Stimulated activated naive CD8-positive, alpha-beta T cell treated with anti-CD3 and anti-CD28 coated beads, Interleukin-15, Interleukin-2, amounts not matched to agents 100 U/mL and 50 U/mL, for 24 hours (primary cell): ENCODE measurements at regions not wholly inside any gene's neighbourhood (a gene's known extent, or its start where the extent isn't known, plus 50 kb on each side); places are given as distances from the start of the nearest gene placed in this dataset.
"Not testable (repeated sequence)": the region's sequence is repeated elsewhere in the genome, so short reads cannot be mapped to it uniquely, and the experiment has no call there.

Source experiments
- ATAC-seq: fragments of 150-1000 bp; cut with Tn5 transposase; one replicate; pipeline ENCODE4 v1.10.0; 2021
- DNase-seq: peaks from one replicate; pipeline ENCODE4 v3.0.0; 2021

DNA sequence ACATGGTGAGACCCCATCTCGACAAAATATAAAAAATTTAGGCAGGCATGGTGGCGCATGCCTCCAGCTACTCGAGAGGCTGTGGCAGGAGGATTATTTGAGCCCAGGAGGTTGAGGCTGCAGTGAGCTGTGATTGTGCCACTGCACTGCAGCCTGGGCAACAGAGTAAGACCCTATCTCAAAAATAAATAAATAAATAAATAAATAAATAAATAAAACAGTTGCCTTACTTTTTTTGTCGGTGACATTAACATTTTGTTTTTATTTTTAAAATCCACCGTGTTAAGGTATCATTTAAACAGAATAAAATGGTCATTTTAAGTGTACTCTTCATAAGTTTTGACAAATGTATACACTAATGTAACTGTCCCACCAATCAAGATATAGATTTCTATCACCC, 57.0 kb downstream of the RASL11A start:
- DNase-seq (no peak), ATAC-seq (no peak)

DNA sequence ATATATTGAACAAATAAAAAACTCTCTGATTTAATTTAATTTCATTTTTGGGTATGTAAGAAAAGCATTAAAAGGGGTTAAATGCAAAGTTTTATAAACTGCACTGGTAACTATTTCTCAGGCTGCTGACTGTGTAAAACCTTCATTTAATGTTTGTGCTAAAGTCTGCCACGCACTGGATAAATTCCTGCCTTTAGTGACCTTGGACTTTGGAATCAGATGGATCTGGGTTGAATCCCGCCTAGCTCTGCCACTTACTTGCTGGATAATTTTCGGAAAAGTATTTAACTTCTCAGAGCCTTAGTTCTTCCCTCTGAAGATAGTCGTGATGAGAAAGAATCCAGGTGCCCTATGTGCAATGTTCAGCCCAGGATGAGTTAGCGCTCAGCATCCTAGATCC, 58.6 kb downstream of the RASL11A start:
- ATAC-seq (no peak), DNase-seq (no peak)

DNA sequence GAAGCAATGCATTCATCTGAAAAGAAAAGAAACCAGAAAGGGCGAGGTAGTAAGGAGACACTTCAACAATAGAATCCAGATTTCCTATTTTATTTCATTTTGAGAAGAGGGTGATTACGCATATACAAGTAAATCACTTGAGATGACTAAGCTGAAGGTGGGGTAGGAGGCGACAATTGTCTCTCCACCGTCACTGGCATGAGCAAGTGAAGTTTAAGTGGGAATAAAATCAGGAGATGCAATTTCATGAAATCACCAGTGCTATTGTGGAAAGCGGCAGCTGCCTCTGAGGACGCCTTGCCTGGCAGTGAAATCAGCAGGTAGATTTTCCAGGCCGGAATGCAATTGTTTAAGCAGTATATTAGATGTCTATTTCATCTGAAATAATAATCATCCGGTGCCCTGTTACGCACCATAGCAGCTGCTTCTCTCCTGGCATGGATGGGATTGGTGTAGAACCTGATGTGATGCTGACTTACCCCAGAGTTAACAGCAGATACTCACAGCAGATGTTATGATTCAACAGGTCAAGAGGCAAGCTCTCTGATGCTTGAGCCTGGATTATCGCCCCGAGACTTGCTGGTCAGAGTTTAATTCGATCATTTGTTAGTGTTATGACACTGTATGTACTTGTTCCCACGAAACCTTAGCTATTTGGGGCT, 64.3 kb downstream of the RASL11A start:
- DNase-seq (no peak), ATAC-seq (no peak)

DNA sequence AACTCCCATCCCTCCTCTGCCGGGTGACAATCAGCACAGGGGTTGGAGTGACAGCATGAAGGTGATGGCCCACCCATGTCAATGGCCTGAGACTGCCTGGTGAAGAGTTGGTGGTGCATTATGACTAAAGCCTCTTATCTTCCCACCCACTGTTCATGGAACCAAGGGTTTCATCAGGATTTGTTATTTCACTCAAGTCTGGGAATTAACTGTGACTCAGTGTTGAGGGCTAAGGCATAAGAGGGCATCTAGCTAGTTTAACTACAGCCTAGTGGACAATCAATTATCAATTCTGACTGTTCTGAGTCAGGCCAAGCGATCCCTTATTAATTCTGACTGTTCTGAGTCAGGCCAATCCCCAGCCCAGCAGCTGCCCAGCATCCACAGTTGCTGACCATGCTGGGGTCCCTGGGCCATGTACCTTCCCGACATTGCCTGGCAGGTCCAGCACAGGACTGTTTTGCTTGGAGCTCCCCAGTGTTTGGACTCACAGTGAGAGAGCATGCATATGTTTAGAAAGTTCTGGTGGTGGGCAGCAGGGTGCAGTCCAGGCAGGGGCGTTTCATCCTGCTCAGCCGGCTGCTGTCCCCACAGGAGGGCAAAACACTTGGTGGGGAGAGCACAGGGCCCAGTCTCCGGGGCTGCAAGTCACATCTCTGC, 65.5 kb downstream of the RASL11A start:
- ATAC-seq = no peak
- DNase-seq = no peak

DNA sequence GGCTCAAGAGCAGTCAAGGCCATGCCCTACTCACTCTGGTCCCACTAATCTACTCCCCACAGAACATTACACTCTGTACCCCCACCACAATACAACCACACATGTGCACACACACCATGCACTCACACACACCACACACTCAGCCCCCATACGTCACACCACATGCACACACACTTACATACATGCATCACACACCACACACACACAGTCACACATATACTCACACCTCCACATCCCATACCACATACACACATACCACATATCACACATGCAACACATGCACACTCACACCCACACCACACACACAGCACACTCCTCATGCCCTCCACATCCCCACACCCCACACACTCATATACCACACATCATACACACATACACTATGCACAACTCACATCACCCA, 67.6 kb downstream of the RASL11A start:
- DNase-seq (no peak), ATAC-seq (no peak)

DNA sequence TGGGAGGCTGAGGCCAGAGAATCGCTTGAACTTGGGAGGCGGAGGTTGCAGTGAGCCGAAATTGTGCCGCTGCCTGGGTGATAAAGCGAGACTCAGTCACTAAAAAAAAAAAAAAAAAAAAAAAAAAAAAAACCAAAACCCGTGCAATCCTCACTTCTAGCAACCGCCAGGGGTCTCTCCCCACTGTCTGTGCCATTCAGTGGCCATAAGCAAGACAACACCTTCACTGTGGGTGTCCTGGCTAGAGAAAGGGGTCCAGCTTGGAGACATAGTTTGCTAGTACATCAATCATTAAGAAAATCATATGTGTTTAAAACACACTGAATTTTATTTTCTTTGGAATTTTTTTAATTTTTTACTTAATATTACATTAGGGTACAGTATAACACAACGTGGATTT, 68.2 kb downstream of the RASL11A start:
- no peak for DNase-seq
- ATAC-seq = no peak

DNA sequence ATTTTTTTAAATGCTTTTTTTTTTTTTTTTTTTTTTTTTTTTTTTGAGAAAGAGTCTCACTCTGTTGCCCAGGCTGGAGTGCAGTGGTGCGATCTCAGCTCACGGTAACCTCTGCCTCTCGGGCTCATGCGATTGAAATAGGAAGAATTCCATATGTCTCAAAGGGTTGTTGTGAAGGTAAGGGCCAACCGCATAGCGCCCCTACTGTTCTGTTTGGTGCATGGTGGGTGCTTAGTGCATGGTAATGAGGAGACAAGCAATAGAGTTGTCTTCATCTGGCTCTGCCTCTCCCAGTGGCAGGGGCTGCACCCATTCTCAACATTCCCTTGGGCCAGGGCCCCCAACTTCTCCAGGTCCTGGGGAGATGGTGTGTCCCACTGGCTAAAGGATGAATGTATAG, 68.7 kb downstream of the RASL11A start:
- DNase-seq (peak; percentile 44), ATAC-seq (peak; percentile 82)

DNA sequence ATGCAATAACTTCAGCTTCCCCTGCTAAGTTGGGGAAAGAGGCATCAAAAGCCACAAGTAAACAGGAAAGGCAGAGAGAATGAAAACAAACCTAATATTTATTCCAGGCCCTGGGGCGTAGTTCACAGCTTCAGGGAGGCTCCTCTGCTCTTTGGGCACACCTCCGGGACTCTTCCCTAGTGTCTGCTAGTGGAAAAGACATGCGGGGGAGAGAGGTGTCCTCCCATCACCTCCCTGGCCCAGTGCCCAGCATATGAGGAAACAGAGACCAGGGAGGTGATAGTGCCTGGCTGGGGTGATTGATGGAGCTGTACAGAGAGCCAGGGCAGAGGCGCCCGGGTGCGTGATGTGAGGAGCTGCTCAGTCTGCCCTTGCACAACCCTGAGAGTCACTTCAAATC, 71.0 kb downstream of the RASL11A start:
- ATAC-seq (no peak), DNase-seq (no peak)

DNA sequence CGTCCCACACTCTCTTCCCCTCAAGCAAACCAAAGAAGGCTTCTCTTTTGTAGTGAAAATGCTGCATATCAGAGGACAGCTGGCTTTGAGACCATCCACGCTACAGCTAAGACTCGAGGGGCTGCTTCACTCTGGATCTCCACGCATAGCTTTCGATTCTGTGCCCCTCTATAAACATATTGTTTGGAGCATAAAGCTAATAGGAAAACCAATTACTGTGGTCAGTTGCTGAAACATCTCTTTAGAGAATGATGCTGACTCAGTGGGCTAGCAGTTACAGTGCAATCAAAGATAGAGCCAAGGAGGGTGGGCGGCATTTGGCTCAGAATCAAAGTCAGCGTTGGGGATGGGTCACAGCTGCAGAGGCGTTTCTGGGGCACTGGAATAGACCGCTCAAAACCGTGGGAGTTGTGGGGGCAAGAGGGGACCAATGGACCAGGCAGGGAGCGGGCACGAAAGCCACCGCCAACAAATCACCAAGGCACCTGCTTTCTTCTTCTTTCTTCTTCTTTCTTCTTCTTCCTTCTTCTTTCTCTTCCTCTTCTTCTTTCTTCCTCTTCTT, 76.7 kb downstream of the RASL11A start:
- ATAC-seq (no peak), DNase-seq (no peak)

DNA sequence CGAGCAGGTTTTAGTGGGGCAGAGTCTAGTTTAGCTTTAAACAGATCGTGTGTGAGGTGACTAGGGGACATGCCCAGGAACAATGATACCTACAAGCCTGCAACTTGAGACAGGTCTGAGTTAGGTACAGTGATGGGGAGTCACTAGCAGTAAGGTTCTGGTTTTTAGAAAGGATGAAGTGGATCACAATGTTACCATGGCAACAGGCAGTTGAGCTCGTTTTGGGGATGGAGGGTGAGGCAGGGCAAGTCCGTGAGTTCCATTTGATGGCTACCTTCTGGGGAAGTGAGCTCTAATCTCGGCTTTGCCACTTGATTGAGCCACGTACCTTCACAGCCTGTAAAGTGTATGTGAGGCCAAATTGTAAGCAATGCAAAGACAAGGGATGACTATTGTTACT, 76.0 kb upstream of the GTF3A start:
- no peak for ATAC-seq
- DNase-seq = no peak

DNA sequence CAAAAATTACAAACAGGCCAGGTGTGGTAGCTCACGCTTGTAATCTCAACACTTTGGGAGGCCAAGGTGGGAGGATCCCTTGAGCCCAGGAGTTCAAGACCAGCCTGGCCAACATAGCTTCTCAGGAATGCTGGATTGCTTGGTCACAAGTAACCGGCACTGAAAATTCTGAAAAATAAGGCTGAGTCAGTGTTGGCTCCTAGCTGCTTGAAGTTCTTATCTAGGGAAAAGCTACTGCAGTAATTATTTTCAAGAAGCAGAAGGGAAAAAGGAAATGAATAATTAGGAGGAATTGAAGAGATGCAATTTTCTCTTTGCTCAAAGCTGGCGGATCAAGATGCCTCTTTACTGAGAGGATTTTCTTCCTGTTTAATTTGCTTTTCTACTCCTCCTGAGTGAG, 75.0 kb upstream of the GTF3A start:
- no peak for ATAC-seq
- DNase-seq = no peak

DNA sequence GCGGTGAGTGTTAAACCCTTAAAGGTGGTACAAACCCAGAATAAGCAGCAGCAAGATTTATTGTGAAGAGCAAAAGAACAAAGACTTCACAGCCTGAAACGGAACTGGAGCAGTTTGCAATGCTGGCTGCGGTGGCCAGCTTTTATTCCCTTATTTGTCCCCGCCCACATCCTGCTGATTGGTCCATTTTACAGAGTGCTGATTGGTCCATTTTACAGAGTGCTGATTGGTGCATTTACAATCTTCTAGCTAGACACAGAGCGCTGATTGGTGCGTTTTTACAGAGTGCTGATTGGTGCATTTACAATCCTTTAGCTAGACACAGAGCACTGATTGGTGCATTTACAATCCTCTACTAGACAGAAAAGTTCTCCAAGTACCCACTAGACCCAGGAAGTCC, 73.6 kb upstream of the GTF3A start:
- DNase-seq = not testable (repeated sequence)

DNA sequence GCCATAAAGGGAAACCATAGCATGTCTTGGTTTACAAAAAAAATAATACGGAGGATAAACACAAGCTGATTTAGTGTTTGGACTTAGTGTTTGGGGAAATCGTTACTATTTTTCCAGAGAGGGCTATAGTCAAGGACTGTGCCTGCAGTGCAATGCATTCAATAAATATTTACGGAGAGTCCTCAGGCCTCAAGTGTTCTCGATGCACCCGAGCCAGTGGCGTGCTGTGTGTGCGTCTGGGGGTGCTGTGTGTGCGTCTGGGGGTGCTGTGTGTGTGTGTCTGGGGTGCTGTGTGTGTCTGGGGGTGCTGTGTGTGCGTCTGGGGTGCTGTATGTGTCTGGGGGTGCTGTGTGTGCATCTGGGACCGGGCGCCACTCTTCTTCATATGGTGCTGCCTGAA, 71.7 kb upstream of the GTF3A start:
- ATAC-seq (no peak), DNase-seq (no peak)

More for the DNA sequence above, 73.6 kb upstream of the GTF3A start:
- not testable (repeated sequence) for ATAC-seq

DNA sequence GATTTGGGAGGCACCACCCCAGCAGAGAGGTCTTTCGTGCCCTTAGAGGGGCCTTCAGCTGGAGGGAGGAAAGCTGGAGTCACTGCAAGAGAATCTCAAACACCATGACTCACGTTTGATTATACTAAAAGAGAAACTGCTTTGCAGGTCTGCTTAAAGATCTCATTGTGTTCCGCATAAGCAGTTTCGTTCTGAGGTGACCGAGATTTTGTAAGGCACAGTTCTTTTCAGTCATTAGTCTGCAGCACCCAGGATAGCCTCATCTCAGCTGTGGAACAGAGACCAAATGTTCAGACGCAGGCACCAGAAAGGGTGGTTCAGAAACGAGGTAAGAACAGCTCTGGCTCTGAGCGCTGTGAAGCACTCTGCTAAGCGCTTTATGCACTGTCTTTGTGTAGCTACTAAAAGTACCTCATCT, 71.2 kb upstream of the GTF3A start:
- DNase-seq (peak; percentile 12), ATAC-seq (peak; percentile 88)

DNA sequence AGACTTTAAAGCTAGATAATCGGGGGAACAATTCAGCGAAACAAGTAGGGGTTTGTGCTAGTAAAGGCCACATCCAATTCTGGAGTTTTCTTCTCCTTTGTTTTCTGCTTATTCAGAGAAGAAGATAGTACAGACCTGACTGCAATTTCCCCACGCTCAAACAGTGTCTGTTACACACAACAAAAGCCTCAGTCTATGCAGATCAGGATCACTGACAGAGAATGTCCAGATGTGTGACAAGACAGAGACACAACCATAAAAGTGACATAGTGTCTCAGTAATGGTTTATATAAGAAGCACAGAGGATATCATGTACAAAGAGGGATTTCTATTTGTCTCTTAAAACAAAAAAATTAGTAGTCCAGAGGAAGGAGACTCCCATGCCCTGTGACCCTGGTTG, 70.7 kb upstream of the GTF3A start:
- no peak for ATAC-seq
- no peak for DNase-seq

DNA sequence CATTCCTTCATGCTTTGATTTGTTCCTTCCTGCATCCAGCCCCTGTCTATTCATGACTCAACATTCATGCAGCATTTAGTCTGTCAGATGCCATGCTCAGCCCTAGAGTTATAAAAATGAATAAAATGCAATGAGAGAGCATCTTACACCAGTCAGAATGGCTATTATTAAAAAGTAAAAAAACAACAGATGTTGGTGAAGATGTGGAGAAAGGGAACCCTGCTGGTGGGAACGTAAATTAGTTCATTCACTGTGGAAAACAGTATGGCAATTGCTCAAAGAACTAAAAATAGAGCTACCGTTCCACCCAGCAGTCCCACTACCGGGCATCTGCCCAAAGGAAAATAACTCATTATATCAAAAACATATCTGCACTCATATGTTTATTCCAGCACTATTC, 70.0 kb upstream of the GTF3A start:
- DNase-seq (no peak), ATAC-seq (no peak)

DNA sequence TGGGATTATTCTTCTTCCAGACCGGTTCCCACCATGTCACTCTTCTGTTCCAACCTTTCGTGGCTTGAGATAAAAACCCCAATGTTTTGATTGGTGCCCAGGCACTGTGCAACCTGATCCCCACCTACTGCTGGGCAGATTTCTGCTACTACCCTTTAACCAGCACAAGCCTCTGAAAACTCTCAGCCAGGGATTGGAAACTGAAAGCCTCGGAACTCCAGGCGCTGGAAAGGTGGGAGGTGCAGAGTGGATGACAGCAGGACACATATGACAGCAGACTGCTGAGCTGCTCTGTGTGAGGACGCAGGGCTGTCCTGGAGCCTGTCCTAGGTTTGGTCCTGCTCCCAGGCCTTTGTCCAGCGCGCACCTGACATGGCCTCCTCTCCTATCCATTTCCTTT, 68.5 kb upstream of the GTF3A start:
- ATAC-seq (no peak), DNase-seq (no peak)

DNA sequence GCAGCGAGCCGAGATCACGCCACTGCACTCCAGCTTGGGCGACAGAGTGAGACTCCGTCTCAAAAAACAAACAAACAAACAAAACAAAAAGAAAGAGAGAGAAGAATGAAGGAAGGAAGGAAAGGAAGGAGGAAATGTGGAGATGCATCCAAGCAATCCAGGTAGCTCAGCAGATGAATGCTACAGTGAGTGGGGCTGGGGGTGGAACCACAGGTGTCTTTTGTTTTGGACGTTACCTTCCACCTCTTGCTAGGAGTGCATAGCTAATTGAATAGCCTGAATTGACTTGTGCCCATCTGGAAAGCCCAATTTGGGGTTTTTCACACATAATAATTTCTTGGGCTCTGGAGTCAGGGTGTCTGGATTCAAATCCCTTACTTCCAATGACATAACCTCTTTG, 66.0 kb upstream of the GTF3A start:
- ATAC-seq (no peak), DNase-seq (no peak)

DNA sequence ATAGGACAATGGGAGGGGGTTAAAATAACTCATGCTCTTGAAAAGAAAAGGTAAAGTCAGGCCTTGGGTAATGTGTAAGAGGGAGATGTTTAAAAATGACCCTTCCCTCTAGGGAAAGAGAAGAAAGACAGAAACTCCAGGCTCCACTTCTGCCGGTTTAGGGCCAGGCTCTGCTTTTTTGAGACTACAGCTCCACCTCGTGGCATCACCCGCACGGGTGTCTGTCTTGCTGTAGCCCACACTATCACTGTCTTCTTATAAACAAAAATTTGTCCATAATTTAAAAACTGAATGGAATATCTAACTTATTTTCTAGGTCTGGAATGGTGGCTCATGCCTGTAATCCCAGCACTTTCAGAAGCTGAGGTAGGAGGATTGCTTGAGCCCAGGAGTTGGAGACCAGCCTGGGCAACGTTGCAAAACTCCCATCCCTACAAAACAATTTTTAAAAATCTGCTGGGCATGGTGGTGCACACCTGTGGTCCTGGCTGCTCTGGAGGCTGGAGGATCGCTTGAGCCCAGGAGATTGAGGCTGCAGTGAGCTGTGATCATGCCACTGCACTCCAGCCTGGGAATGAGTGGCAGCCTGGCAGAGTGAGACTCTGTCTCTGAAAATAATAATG, 65.1 kb upstream of the GTF3A start:
- ATAC-seq (peak; percentile 45), DNase-seq (peak; percentile 68)

DNA sequence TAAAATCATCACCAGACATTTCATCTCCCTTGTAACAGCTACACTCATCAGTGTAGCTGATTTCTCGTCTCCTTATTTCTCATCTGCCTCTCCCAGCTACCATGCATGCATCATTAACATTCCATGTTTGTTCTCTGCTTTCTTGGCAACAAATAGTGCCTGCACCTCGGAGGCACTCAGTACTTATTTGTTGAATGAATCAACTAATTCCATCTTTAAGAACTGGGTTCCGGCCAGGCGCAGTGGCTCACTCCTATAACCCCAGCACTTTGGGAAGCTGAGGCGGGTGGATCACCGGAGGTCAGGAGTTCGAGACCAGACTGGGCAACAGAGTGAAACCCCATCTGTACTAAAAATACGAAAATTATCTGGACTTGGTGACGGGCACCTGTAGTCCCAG, 63.9 kb upstream of the GTF3A start:
- ATAC-seq = no peak

DNA sequence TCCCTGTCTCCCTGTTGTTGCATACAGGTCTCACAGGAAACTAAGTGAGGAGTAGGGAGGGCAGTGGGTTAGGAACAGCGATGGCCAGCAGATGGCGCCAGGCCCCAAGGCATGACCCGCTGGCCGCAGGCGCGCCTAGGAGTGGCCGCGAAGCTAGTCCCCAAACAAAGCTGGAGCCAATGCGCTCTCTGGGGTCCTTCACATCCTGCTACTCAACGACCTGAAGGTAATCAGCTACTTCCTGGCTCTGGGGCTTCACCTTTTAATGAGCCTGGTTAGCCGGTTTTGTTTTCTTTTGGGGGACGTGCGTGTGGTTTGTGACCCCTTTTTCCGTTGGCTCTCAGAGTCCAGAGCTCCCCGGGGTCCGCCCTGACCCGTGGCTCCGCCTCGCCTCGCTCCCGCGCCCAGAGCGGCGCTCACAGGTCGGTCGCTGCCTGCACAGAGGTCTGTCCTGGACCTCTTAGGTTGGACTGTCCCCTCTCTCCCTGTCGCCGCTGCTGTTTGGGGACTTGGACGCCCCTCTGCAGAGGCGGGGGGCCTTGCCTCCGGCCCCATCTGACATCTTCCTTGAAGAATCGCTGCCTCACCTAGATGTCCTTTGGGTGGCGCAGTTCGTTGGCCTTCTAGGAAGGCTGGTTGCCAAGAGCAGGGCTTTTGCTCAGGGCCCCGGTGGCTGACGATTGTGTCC, 62.2 kb upstream of the GTF3A start:
- DNase-seq (peak; percentile 86), ATAC-seq (peak; percentile 91)

More for the DNA sequence above, 63.9 kb upstream of the GTF3A start:
- no peak for DNase-seq

DNA sequence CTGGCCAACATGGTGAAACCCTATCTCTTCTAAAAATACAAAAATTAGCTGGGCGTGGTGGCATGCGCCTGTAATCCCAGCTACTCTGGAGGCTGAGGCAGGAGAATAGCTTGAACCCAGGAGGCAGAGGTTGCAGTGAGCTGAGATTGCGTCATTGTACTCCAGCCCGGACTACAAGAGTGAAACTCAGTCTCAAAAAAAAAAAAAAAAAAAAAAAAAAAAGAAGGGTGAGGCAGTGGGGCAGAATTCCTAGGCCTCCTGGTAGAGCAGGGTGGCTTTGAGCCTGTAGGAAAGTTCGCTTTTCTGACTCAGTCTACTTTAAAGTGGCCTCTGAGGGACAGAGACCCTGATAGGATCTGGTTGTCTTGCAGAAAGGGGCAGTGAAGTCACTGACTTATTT, 60.8 kb upstream of the GTF3A start:
- DNase-seq, ATAC-seq: not testable (repeated sequence)

DNA sequence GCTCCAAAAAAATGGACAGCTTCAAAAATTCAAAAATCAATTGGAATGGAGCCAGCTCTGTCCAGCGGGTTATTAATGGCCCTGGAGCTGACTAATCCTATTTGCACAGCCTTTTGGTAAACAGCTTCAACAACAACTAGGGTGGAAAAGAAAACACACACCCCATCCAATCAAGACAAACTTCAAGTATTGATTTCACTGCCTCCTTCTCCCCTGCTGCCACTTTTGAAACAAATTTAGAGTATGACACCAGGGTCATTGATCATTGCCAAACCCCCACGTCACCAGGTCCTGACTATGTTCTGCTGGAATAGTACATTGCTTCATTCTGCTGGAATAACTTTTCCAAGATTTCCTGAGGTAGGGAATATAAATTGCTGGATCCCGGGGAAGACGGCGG, 56.8 kb upstream of the GTF3A start:
- DNase-seq = no peak
- ATAC-seq = no peak
